NCI-H1417 (cell line): ENCODE measurements at regions not wholly inside any gene's neighbourhood (a gene's known extent, or its start where the extent isn't known, plus 50 kb on each side); places are given as distances from the start of the nearest gene placed in this dataset.
"Not testable (repeated sequence)": the region's sequence is repeated elsewhere in the genome, so short reads cannot be mapped to it uniquely, and the experiment has no call there.

ENCODE experiments used
- DNase-seq, 3 experiments: peaks; one replicate each; lab custom pipeline; 2025; lab: John Stamatoyannopoulos, UW

GRCh38 chr6:15121977-15122550 lies 123.8 kb upstream of the JARID2 start:
- no peak for DNase-seq

GRCh38 chr6:15129887-15130286 lies 116.0 kb upstream of the JARID2 start:
- DNase-seq = no peak

GRCh38 chr6:15131234-15131633 lies 114.6 kb upstream of the JARID2 start:
- no peak for DNase-seq

GRCh38 chr6:15131651-15132061 lies 114.2 kb upstream of the JARID2 start:
- DNase-seq = no peak

GRCh38 chr6:15132167-15132566 lies 113.7 kb upstream of the JARID2 start:
- no peak for DNase-seq

- peak in 1 of 3 experiments; percentile 7 for DNase-seq
Measured at GRCh38 chr6:15132854-15133670, 112.8 kb upstream of the JARID2 start.

- no peak for DNase-seq
Measured at GRCh38 chr6:15137086-15137485, 108.8 kb upstream of the JARID2 start.

GRCh38 chr6:15143086-15143485 lies 102.8 kb upstream of the JARID2 start:
- no peak for DNase-seq

GRCh38 chr6:15143540-15143939 lies 102.3 kb upstream of the JARID2 start:
- DNase-seq = no peak

GRCh38 chr6:15145821-15146220 lies 100.0 kb upstream of the JARID2 start:
- DNase-seq = no peak

GRCh38 chr6:15147827-15148226 lies 98.0 kb upstream of the JARID2 start:
- DNase-seq = no peak

- DNase-seq = no peak
Measured at GRCh38 chr6:15148356-15148946, 97.4 kb upstream of the JARID2 start.

GRCh38 chr6:15150207-15150606 lies 95.7 kb upstream of the JARID2 start:
- DNase-seq = no peak

GRCh38 chr6:15152700-15153099 lies 93.2 kb upstream of the JARID2 start:
- no peak for DNase-seq

GRCh38 chr6:15153191-15153590 lies 92.7 kb upstream of the JARID2 start:
- DNase-seq = no peak

GRCh38 chr6:15157479-15157878 lies 88.4 kb upstream of the JARID2 start:
- no peak for DNase-seq

GRCh38 chr6:15158821-15159619 lies 86.8 kb upstream of the JARID2 start:
- DNase-seq = no peak

GRCh38 chr6:15160812-15161211 lies 85.1 kb upstream of the JARID2 start:
- no peak for DNase-seq

GRCh38 chr6:15164855-15165254 lies 81.0 kb upstream of the JARID2 start:
- DNase-seq = not testable (repeated sequence)

- no peak for DNase-seq
Measured at GRCh38 chr6:15166121-15166520, 79.7 kb upstream of the JARID2 start.

- DNase-seq = no peak
Measured at GRCh38 chr6:15170126-15170525, 75.7 kb upstream of the JARID2 start.

- no peak for DNase-seq
Measured at GRCh38 chr6:15171026-15171425, 74.8 kb upstream of the JARID2 start.
